MM.1S (cell line): ENCODE measurements at regions not wholly inside any gene's neighbourhood (a gene's known extent, or its start where the extent isn't known, plus 50 kb on each side); places are given as distances from the start of the nearest gene placed in this dataset.

Experiments
- DNase-seq: peaks from one replicate; pipeline ENCODE4 v3.0.0-alpha.2; 2015
- H2AFZ ChIP-seq: fragments of 300-600 bp; sonication (generic); 2 replicates; pipeline ENCODE4 v1.6.0; 2016; ENCODE audit warnings: antibody characterized with exemption, low read length
- H3F3A ChIP-seq: fragments of 300-600 bp; sonication (generic); 2 replicates; pipeline ENCODE4 v1.6.1; 2016; ENCODE audit warnings: mild to moderate bottlenecking, antibody characterized with exemption, low read length, moderate library complexity, mixed read lengths; ENCODE audit not compliant: insufficient read depth
- H3K27ac ChIP-seq: fragments of 300-600 bp; sonication (generic); 2 replicates; pipeline ENCODE4 v1.5.1; 2016; ENCODE audit warnings: mild to moderate bottlenecking, low read length
- H3K27me3 ChIP-seq: fragments of 300-600 bp; sonication (generic); replicated peaks from 2 replicates; pipeline ENCODE4 v1.6.0; 2016; ENCODE audit warnings: low read length; ENCODE audit not compliant: insufficient read depth
- H3K36me3 ChIP-seq: fragments of 300-600 bp; sonication (generic); replicated peaks from 2 replicates; pipeline ENCODE4 v1.6.1; 2016; ENCODE audit warnings: mild to moderate bottlenecking, low read length, mixed read lengths; ENCODE audit not compliant: insufficient read depth
- H3K4me1 ChIP-seq: fragments of 300-600 bp; sonication (generic); 2 replicates; pipeline ENCODE4 v1.6.1; 2016; ENCODE audit warnings: low read length, mixed read lengths
- H3K4me2 ChIP-seq: fragments of 300-600 bp; sonication (generic); 2 replicates; pipeline ENCODE4 v1.6.0; 2016; ENCODE audit warnings: low read depth, low read length
- H3K4me3 ChIP-seq: fragments of 300-600 bp; sonication (generic); 2 replicates; pipeline ENCODE4 v1.5.1; 2016; ENCODE audit warnings: low read length, mixed read lengths
- H3K79me2 ChIP-seq: fragments of 300-600 bp; sonication (generic); 2 replicates; pipeline ENCODE4 v1.6.1; 2016; ENCODE audit warnings: mixed run types, low read length, mixed read lengths
- H3K9ac ChIP-seq: fragments of 300-600 bp; sonication (generic); 2 replicates; pipeline ENCODE4 v1.6.1; 2016; ENCODE audit warnings: low read length, mixed read lengths
- H3K9me2 ChIP-seq: fragments of 300-600 bp; sonication (generic); replicated peaks from 2 replicates; pipeline ENCODE4 v1.6.1; 2016; ENCODE audit warnings: mild to moderate bottlenecking, low read length, mixed read lengths; ENCODE audit not compliant: insufficient read depth
- H3K9me3 ChIP-seq: fragments of 300-600 bp; sonication (generic); replicated peaks from 2 replicates; pipeline ENCODE4 v1.6.1; 2016; ENCODE audit warnings: mild to moderate bottlenecking, low read length, mixed read lengths; ENCODE audit not compliant: insufficient read depth
- H4K20me1 ChIP-seq: fragments of 300-600 bp; sonication (generic); 2 replicates; pipeline ENCODE4 v1.6.1; 2016; ENCODE audit warnings: mild to moderate bottlenecking, low read length, moderate library complexity, mixed read lengths; ENCODE audit not compliant: insufficient read depth
- EZH2 ChIP-seq: fragments of 300-600 bp; sonication (generic); optimal IDR thresholded peaks from 2 replicates; pipeline ENCODE3; 2017; ENCODE audit warnings: low read depth, mild to moderate bottlenecking, antibody characterized with exemption, low read length, mixed read lengths
- EZH2phosphoT487 ChIP-seq: fragments of 300-600 bp; sonication (generic); IDR thresholded peaks from 2 replicates; pipeline ENCODE4 v1.6.1; 2018; ENCODE audit warnings: antibody characterized with exemption, low read length
- TF ChIP-seq, protein P1 (sequence below): fragments of 300-600 bp; sonication (generic); IDR thresholded peaks from 2 replicates; pipeline ENCODE4 v1.5.1; 2016; ENCODE audit warnings: antibody characterized with exemption, low read length, mixed read lengths

DNA sequence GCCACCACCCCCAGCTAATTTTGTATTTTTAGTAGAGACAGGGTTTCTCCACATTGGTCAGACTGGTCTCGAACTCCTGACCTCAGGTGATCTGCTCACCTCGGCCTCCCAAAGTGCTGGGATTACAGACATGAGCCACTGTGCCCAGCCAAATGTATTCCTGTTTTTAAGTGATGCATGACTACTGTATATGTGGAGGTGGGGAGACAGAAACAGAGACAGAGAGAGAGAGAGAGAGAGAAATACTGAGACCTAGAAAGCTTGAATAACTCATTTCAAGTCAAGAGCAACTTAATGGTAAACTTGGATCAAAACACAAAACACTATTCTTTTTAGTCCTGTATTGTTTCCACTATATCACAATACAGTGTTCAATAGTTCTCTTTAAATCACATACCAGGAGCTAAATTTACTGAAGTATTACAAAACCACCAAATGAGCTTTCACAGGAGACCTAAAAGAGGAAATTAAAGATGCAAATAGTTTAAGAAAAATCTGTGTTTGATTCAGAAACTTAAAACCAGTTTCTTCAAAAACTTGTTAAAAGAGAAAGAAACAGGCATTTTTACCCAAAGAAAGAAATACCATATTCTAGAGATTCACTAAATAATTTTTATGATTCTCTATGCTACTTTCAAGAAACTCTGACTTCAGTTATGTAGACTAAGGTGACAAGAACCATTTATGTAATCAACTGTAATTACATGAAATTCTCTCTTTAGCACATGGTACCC, 188.7 kb downstream of the ETS1 start:
- H3K4me2 ChIP-seq: 0 out of 2 replicates have a peak overlapping the region, but pooled peaks have one; percentile 3
- DNase-seq: no peak
- no peaks in the 10 kb centered on the region for H3K36me3 ChIP-seq
- H4K20me1 ChIP-seq: no peaks in the 10 kb centered on the region
- no peaks in the 10 kb centered on the region for H3K79me2 ChIP-seq
- H3K27me3 ChIP-seq: no peaks in the 10 kb centered on the region
- TF ChIP-seq, protein P1, sequence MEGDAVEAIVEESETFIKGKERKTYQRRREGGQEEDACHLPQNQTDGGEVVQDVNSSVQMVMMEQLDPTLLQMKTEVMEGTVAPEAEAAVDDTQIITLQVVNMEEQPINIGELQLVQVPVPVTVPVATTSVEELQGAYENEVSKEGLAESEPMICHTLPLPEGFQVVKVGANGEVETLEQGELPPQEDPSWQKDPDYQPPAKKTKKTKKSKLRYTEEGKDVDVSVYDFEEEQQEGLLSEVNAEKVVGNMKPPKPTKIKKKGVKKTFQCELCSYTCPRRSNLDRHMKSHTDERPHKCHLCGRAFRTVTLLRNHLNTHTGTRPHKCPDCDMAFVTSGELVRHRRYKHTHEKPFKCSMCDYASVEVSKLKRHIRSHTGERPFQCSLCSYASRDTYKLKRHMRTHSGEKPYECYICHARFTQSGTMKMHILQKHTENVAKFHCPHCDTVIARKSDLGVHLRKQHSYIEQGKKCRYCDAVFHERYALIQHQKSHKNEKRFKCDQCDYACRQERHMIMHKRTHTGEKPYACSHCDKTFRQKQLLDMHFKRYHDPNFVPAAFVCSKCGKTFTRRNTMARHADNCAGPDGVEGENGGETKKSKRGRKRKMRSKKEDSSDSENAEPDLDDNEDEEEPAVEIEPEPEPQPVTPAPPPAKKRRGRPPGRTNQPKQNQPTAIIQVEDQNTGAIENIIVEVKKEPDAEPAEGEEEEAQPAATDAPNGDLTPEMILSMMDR: no peak
- H3K27ac ChIP-seq: peak overlapping the region; percentile 10; the same call in 1 of the 2 replicates
- H2AFZ ChIP-seq: no peak overlapping the region
- H3K9me2 ChIP-seq: no peaks in the 10 kb centered on the region
- no peaks in the 10 kb centered on the region for H3K9me3 ChIP-seq
- no peak overlapping the region for H3K9ac ChIP-seq
- no peak overlapping the region for H3K4me3 ChIP-seq
- H3K4me1 ChIP-seq: peaks cover 14% of the 10 kb centered on the region
- 0 out of 2 replicates have a peak, but pooled peaks cover 4% of the 10 kb centered on the region for H3F3A ChIP-seq

GRCh38 chr11:128397362-128397761, 190.0 kb downstream of the ETS1 start:
- Histone ChIP-seq H3K9me2 (no peaks in the 10 kb centered on the region), H3K4me3 (no peak overlapping the region), H3K27me3 (no peaks in the 10 kb centered on the region), H3F3A (0 out of 2 replicates have a peak, but pooled peaks cover 4% of the 10 kb centered on the region), H3K4me2 (no peak overlapping the region), H3K4me1 (peaks cover 19% of the 10 kb centered on the region), H3K79me2 (no peaks in the 10 kb centered on the region), H3K36me3 (no peaks in the 10 kb centered on the region), H3K9ac (no peak overlapping the region), H3K27ac (no peak overlapping the region), H2AFZ (no peak overlapping the region), H3K9me3 (no peaks in the 10 kb centered on the region), H4K20me1 (no peaks in the 10 kb centered on the region)
- DNase-seq: no peak
- TF ChIP-seq EZH2: no peak
- no peak for TF ChIP-seq EZH2phosphoT487
- TF ChIP-seq, protein P1: no peak

DNA sequence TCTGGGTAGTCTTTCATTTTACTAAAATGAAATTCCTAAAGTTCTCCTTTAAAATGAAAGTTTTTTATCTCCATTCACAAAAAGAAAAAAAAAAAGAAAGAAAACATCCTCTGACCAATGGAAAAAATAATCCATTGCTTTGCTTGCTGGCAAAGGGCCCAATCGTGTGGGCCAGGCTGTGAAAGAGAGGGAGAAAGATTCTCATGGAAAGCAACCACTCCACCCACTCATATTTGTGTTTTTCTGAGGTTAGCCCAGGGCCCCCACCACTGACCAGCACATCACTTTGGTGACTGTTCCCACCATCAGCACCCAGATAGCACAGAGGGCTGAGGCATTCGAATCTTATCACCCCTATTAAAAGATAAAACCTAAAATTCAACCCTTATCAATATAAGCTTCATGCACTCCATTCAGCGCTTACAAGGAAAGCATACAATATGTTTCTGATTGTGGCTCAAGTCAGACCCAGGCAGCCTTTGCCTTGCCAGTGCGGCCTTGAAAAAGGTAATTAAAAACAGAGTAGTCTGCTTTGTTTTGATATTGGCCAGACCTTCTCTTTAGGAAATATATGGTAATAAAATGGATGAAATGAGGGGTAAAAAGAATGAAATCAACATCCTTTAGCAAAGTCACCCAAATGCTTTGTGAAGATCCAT, 192.8 kb downstream of the ETS1 start:
- no peak overlapping the region for H3K9ac ChIP-seq
- H3K4me2 ChIP-seq: no peak overlapping the region
- H3K27me3 ChIP-seq: no peaks in the 10 kb centered on the region
- no peak for DNase-seq
- H3F3A ChIP-seq: 0 out of 2 replicates have a peak, but pooled peaks cover 4% of the 10 kb centered on the region
- H3K9me3 ChIP-seq: no peaks in the 10 kb centered on the region
- peaks cover 22% of the 10 kb centered on the region for H3K4me1 ChIP-seq
- H3K79me2 ChIP-seq: no peaks in the 10 kb centered on the region
- no peak overlapping the region for H3K27ac ChIP-seq
- no peak overlapping the region for H3K4me3 ChIP-seq
- no peaks in the 10 kb centered on the region for H4K20me1 ChIP-seq
- H2AFZ ChIP-seq: no peak overlapping the region
- TF ChIP-seq EZH2: no peak
- no peak for TF ChIP-seq EZH2phosphoT487
- TF ChIP-seq, protein P1: no peak
- H3K9me2 ChIP-seq: no peaks in the 10 kb centered on the region
- H3K36me3 ChIP-seq: no peaks in the 10 kb centered on the region
